ENCODE measurements at regions not wholly inside any gene's neighbourhood (a gene's known extent, or its start where the extent isn't known, plus 50 kb on each side); places are given as distances from the start of the nearest gene placed in this dataset.

GRCh38 chr15:46121441-46121840 lies 486.6 kb downstream of the SQOR start:
- TF ChIP-seq CTCF (conservative IDR thresholded peaks at IDR 0.05; ENCODE audit: low read depth, low read length) (no peak), POLR2A (IDR thresholded peaks at IDR 0.05; ENCODE audit: low read depth, low read length) (no peak), MXI1 (IDR thresholded peaks at IDR 0.05; ENCODE audit: borderline replicate concordance, low read depth, low read length) (no peak), RCOR1 (IDR thresholded peaks at IDR 0.05; ENCODE audit: insufficient replicate concordance, low read length) (no peak), BHLHE40 (IDR thresholded peaks at IDR 0.05; ENCODE audit: low read depth, low read length) (no peak), MAZ (IDR thresholded peaks at IDR 0.05; ENCODE audit: borderline replicate concordance, low read depth, low read length) (no peak), SMC3 (IDR thresholded peaks at IDR 0.05; ENCODE audit: low read depth, low read length) (no peak), MAFK (IDR thresholded peaks at IDR 0.05; ENCODE audit: low read depth, low read length) (no peak), NFE2L2 (IDR thresholded peaks at IDR 0.05; ENCODE audit: low read depth, low read length) (no peak)
- TF ChIP-seq, protein P1, sequence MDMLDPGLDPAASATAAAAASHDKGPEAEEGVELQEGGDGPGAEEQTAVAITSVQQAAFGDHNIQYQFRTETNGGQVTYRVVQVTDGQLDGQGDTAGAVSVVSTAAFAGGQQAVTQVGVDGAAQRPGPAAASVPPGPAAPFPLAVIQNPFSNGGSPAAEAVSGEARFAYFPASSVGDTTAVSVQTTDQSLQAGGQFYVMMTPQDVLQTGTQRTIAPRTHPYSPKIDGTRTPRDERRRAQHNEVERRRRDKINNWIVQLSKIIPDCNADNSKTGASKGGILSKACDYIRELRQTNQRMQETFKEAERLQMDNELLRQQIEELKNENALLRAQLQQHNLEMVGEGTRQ (IDR thresholded peaks at IDR 0.05; ENCODE audit: low read depth, low read length) = no peak

All from IMR-90 (cell line).